Cardiac muscle cell (in vitro differentiated cells and primary cell): ENCODE measurements at regions not wholly inside any gene's neighbourhood (a gene's known extent, or its start where the extent isn't known, plus 50 kb on each side); places are given as distances from the start of the nearest gene placed in this dataset.

Source experiments
- DNase-seq, 2 donors: peaks; one replicate each; pipeline versions ENCODE4 v3.0.0 to v3.0.0-alpha.2; 2010 to 2017; ENCODE audit warnings: low read depth in 1 of 2, low spot score in 1 of 2
- H3K27ac ChIP-seq: fragments of 200-600 bp; sonication (generic); 2 replicates; pipeline ENCODE4 v1.5.1; 2016
- H3K27me3 ChIP-seq: fragments of 200-600 bp; sonication (generic); 2 replicates; pipeline ENCODE4 v1.6.0; 2016; ENCODE audit warnings: control low read depth
- H3K36me3 ChIP-seq: fragments of 200-600 bp; sonication (generic); 2 replicates; pipeline ENCODE4 v1.5.1; 2016; ENCODE audit warnings: control low read depth
- H3K4me1 ChIP-seq: fragments of 200-600 bp; sonication (generic); 2 replicates; pipeline ENCODE4 v1.8.1; 2017; ENCODE audit warnings: low read depth, mild to moderate bottlenecking, mixed run types
- H3K4me3 ChIP-seq: fragments of 200-600 bp; sonication (generic); 2 replicates; pipeline ENCODE4 v1.5.1; 2016; ENCODE audit warnings: mild to moderate bottlenecking
- H3K9me3 ChIP-seq: fragments of 200-600 bp; sonication (generic); 2 replicates; pipeline ENCODE4 v1.5.1; 2017; ENCODE audit warnings: low read depth, mild to moderate bottlenecking, control low read depth
- CTCF ChIP-seq: IDR thresholded peaks from 2 replicates; pipeline ENCODE4 v1.5.1; 2012; ENCODE audit warnings: low read depth, mild to moderate bottlenecking, low read length

- H3K4me1 ChIP-seq, result peaks cover 15% of the 10 kb centered on the region
- no peak for TF ChIP-seq CTCF
Observed at GRCh38 chr10:71007516-71007915, 119.2 kb upstream of the PCBD1 start.

GRCh38 chr10:71008150-71008549 lies 119.8 kb upstream of the PCBD1 start:
- no peak overlapping the region for H3K27ac ChIP-seq
- H3K27me3 ChIP-seq, result no peaks in the 10 kb centered on the region
- no peaks in the 10 kb centered on the region for H3K9me3 ChIP-seq
- no peak for TF ChIP-seq CTCF
- no peak for DNase-seq
- H3K4me3 ChIP-seq, result no peak overlapping the region
- peaks cover 15% of the 10 kb centered on the region for H3K4me1 ChIP-seq
- no peaks in the 10 kb centered on the region for H3K36me3 ChIP-seq

More at GRCh38 chr10:71007516-71007915, 119.2 kb upstream of the PCBD1 start:
- no peak overlapping the region for H3K4me3 ChIP-seq
- H3K27me3 ChIP-seq, result no peaks in the 10 kb centered on the region
- H3K36me3 ChIP-seq, result no peaks in the 10 kb centered on the region
- no peak for DNase-seq
- no peaks in the 10 kb centered on the region for H3K9me3 ChIP-seq
- H3K27ac ChIP-seq, result no peak overlapping the region

DNA sequence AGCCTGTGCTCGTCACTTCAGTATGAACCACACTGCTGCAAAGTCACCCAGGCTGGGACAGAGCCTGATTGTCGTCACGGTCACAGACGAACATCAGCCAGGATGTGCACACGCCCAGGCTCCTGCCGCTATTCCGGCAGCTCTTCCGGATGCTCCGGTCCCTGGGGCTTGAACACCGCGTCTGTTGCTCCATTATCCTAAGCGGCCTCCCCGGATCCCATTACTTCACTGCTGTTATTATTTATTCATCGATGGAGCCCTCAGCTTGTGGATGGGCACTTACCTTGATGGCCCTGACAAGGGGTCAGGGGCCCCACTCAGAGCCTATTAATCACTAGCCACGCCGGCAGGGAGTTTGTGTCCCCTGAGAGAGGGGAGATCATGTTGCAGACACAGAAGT lies 120.8 kb upstream of the PCBD1 start:
- no peak for TF ChIP-seq CTCF
- Histone ChIP-seq H3K9me3 (no peaks in the 10 kb centered on the region), H3K4me1 (peaks cover 15% of the 10 kb centered on the region), H3K27me3 (no peaks in the 10 kb centered on the region), H3K4me3 (no peak overlapping the region), H3K36me3 (no peaks in the 10 kb centered on the region), H3K27ac (no peak overlapping the region)
- no peak for DNase-seq

DNA sequence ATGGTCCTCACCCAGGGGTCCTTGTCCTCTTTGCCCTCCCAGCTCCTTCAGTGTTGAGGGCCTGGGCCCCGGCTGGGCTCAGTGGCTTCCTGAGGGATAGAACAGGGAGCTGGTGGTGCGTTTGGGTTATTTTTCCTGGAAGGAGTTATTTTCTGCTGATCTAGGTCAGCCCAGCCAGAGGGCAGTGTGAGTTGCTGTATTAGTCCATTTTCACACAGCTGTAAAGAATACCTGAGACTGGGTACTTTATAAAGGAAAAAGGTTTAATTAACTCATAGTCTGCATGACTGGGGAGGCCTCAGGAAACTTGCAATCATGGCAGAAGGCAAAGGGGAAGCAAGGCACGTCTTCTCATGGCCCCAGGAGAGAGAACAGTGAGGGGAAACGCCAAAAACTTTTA lies 122.4 kb upstream of the PCBD1 start:
- Histone ChIP-seq H3K27me3 (no peaks in the 10 kb centered on the region), H3K9me3 (no peaks in the 10 kb centered on the region), H3K27ac (no peak overlapping the region), H3K4me1 (peaks cover 8% of the 10 kb centered on the region), H3K36me3 (no peaks in the 10 kb centered on the region), H3K4me3 (no peak overlapping the region)
- no peak for DNase-seq
- peak; percentile 13 for TF ChIP-seq CTCF

DNA sequence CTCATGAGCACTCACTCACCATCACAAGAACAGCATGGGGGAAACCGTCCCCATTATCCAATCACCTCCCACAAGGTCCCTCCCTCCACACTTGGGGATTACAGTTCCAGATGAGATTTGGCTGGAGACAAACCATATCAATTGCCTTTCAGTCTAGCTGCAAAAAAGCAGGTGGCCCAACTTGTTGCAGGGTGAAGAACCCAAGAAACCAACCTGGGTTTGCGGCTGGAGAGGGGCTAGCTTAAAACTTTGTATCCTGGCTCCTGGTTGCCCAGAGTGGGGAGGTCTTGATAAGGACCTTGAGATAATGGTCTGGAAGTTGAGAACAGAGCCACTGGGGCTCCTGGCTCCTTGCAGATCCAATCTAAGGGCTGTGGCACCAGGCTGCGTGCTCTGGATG lies 122.8 kb upstream of the PCBD1 start:
- no peaks in the 10 kb centered on the region for H3K9me3 ChIP-seq
- H3K4me1 ChIP-seq, result peaks cover 5% of the 10 kb centered on the region
- H3K27me3 ChIP-seq, result no peaks in the 10 kb centered on the region
- TF ChIP-seq CTCF, result no peak
- H3K4me3 ChIP-seq, result no peak overlapping the region
- no peak overlapping the region for H3K27ac ChIP-seq
- no peak for DNase-seq
- no peaks in the 10 kb centered on the region for H3K36me3 ChIP-seq
